HL-60 (cell line): ENCODE measurements at regions not wholly inside any gene's neighbourhood (a gene's known extent, or its start where the extent isn't known, plus 50 kb on each side); places are given as distances from the start of the nearest gene placed in this dataset.

Source experiments
- CTCF ChIP-seq: IDR thresholded peaks from one replicate; pipeline ENCODE4 v1.5.1; 2011; ENCODE audit warnings: low read length, control low read depth, inconsistent platforms; ENCODE audit not compliant: insufficient read depth
- GABPA ChIP-seq: IDR thresholded peaks from 2 replicates; pipeline ENCODE4 v1.6.1; 2012; ENCODE audit warnings: low read depth
- POLR2AphosphoS5 ChIP-seq: IDR thresholded peaks from 2 replicates; pipeline ENCODE4 v1.6.1; 2012; ENCODE audit warnings: low read depth
- REST ChIP-seq: IDR thresholded peaks from 2 replicates; pipeline ENCODE4 v1.6.1; 2012; ENCODE audit warnings: low read depth; ENCODE audit not compliant: insufficient replicate concordance
- SPI1 ChIP-seq: IDR thresholded peaks from 2 replicates; pipeline ENCODE4 v1.6.1; 2012; ENCODE audit warnings: low read depth, mild to moderate bottlenecking, borderline replicate concordance

- no peak for TF ChIP-seq CTCF
- no peak for TF ChIP-seq REST
- TF ChIP-seq POLR2AphosphoS5, result no peak
- TF ChIP-seq GABPA, result no peak
- TF ChIP-seq SPI1, result no peak
Measured at GRCh38 chr7:79647711-79648110, 194.2 kb upstream of the MAGI2 start.
